Left lung (tissue), 4 donors: ENCODE measurements at regions not wholly inside any gene's neighbourhood (a gene's known extent, or its start where the extent isn't known, plus 50 kb on each side); places are given as distances from the start of the nearest gene placed in this dataset.

Experiments used
- ATAC-seq: fragments of 200-7000 bp; cut with Tn5 transposase; one replicate; pipeline ENCODE4 v1.9.1; 2020; ENCODE audit warnings: moderate library complexity
- DNase-seq, 4 donors: peaks; one replicate each; pipeline ENCODE4 v3.0.0-alpha.2; 2013 to 2020
- H3K27ac ChIP-seq, 2 donors: fragments of 200-600 bp; sonication (generic) in 1 of 2; one replicate each; pipeline versions ENCODE4 v1.5.0 to v1.8.0; 2020 to 2021
- H3K27me3 ChIP-seq, 2 donors: fragments of 200-600 bp; sonication (generic) in 1 of 2; one replicate each; pipeline versions ENCODE4 v1.5.0 to v1.8.0; 2020 to 2021
- H3K36me3 ChIP-seq, 2 donors: fragments of 200-600 bp; sonication (generic) in 1 of 2; one replicate each; pipeline versions ENCODE4 v1.5.0 to v1.8.0; 2020 to 2021
- H3K4me1 ChIP-seq, 2 donors: fragments of 200-600 bp; one replicate each; pipeline ENCODE4 v1.8.0; 2021
- H3K4me3 ChIP-seq, 2 donors: fragments of 200-600 bp; sonication (generic) in 1 of 2; one replicate each; pipeline versions ENCODE4 v1.5.0 to v1.8.0; 2020 to 2021; ENCODE audit warnings: mild to moderate bottlenecking in 1 of 2
- H3K9me3 ChIP-seq, 2 donors: fragments of 200-600 bp; sonication (generic) in 1 of 2; one replicate each; pipeline versions ENCODE4 v1.5.0 to v1.8.0; 2020 to 2021
- CTCF ChIP-seq, 2 donors: fragments of 200-600 bp; sonication (generic) in 1 of 2; IDR thresholded peaks; one replicate each; pipeline versions ENCODE4 v1.5.0 to v1.8.0; 2021; ENCODE audit warnings: antibody characterized with exemption in 2 of 2
- intact Hi-C, 2 donors: fragments of 100-400 bp; cut with DNase I; formaldehyde crosslinking; loops; one replicate each; pipeline versions ENCODE4 v1.11.2 to v1.14.2; 2022
- donor health status: DM: no; HTN: yes; CAD: no.
- donor health status: DM: no; HTN: no; CAD: no.

- DNase-seq, result peak in 1 of 4 donors; percentile 33
- Histone ChIP-seq H3K9me3 (peaks cover 0 to 6% of the 10 kb centered on the region in 2 donors), H3K4me1 (no peaks in the 10 kb centered on the region), H3K27me3 (peaks cover 0 to 60% of the 10 kb centered on the region in 2 donors), H3K27ac (no peak overlapping the region), H3K4me3 (no peak overlapping the region), H3K36me3 (no peaks in the 10 kb centered on the region)
- intact Hi-C loops, result no loop called here
- TF ChIP-seq CTCF (IDR thresholded peaks at IDR 0.05), result no peak
- no peak for ATAC-seq
Measured at GRCh38 chr4:3713346-3713745, 52.8 kb upstream of the ADRA2C start.

GRCh38 chr4:3712936-3713335, 53.2 kb upstream of the ADRA2C start:
- intact Hi-C loops, result no loop called here
- ATAC-seq, result no peak
- peaks cover 0 to 61% of the 10 kb centered on the region in 2 donors for H3K27me3 ChIP-seq
- H3K4me1 ChIP-seq, result no peaks in the 10 kb centered on the region
- H3K27ac ChIP-seq, result no peak overlapping the region
- peaks cover 0 to 2% of the 10 kb centered on the region in 2 donors for H3K9me3 ChIP-seq
- H3K4me3 ChIP-seq, result no peak overlapping the region
- DNase-seq, result peak in 1 of 4 donors; percentile 68
- TF ChIP-seq CTCF (IDR thresholded peaks at IDR 0.05), result no peak
- H3K36me3 ChIP-seq, result no peaks in the 10 kb centered on the region

- intact Hi-C loops, result no loop called here
- Histone ChIP-seq H3K4me1 (no peaks in the 10 kb centered on the region), H3K27me3 (peaks cover 0 to 61% of the 10 kb centered on the region in 2 donors), H3K27ac (no peak overlapping the region), H3K36me3 (no peaks in the 10 kb centered on the region), H3K9me3 (no peaks in the 10 kb centered on the region), H3K4me3 (no peak overlapping the region)
- TF ChIP-seq CTCF (IDR thresholded peaks at IDR 0.05), result no peak
- DNase-seq, result peak in 1 of 4 donors; percentile 49
- no peak for ATAC-seq
Measured at GRCh38 chr4:3712112-3712805, 53.9 kb upstream of the ADRA2C start.

- no peak overlapping the region for H3K4me3 ChIP-seq
- H3K9me3 ChIP-seq, result no peaks in the 10 kb centered on the region
- TF ChIP-seq CTCF (IDR thresholded peaks at IDR 0.05), result no peak
- H3K4me1 ChIP-seq, result no peaks in the 10 kb centered on the region
- ATAC-seq, result no peak
- peak in 1 of 4 donors; percentile 76 for DNase-seq
- H3K27me3 ChIP-seq, result peaks cover 0 to 62% of the 10 kb centered on the region in 2 donors
- intact Hi-C loops, result no loop called here
- no peaks in the 10 kb centered on the region for H3K36me3 ChIP-seq
- no peak overlapping the region for H3K27ac ChIP-seq
Measured at GRCh38 chr4:3711183-3712111, 54.7 kb upstream of the ADRA2C start.
